Caco-2 (cell line): ENCODE measurements at regions not wholly inside any gene's neighbourhood (a gene's known extent, or its start where the extent isn't known, plus 50 kb on each side); places are given as distances from the start of the nearest gene placed in this dataset.

Source experiments
- BruUV-seq: library from RNA; stranded (reverse); fragments of 400-500 nt; replicated peaks from 2 replicates; lab custom pipeline; 2021; lab: Mats Ljungman, UMichigan
- CTCF ChIA-PET: fragments of 300-600 bp; sonication (Branson Sonifier 250); formaldehyde crosslinking; loops from one replicate; lab custom pipeline; 2022; ENCODE audit warnings: antibody characterized with exemption; lab: Charles Lee
- POLR2A ChIA-PET: fragments of 300-600 bp; sonication (Branson Sonifier 250); formaldehyde crosslinking; loops from one replicate; lab custom pipeline; 2022; ENCODE audit warnings: antibody characterized with exemption; lab: Charles Lee
- DNase-seq, 2 experiments: peaks; one replicate each; pipeline versions ENCODE4 v3.0.0 to v3.0.0-alpha.2; 2020 to 2022
- H3K27me3 ChIP-seq: replicated peaks from 2 replicates; pipeline ENCODE4 v1.6.0; 2011; ENCODE audit warnings: low read length; ENCODE audit not compliant: control insufficient read depth, insufficient read depth
- H3K36me3 ChIP-seq: 2 replicates; pipeline ENCODE4 v1.5.1; 2011; ENCODE audit warnings: low read length; ENCODE audit not compliant: control insufficient read depth, insufficient read depth
- H3K4me1 ChIP-seq: fragments of 250-450 bp; sonication (Bioruptor Pico); 2 replicates; pipeline ENCODE4 v1.5.1; 2020; ENCODE audit warnings: mild to moderate bottlenecking
- H3K4me3 ChIP-seq: 2 replicates; pipeline ENCODE4 v1.5.1; 2011; ENCODE audit warnings: low read depth, mild to moderate bottlenecking, control low read depth, low read length
- H3K9me3 ChIP-seq: fragments of 250-450 bp; sonication (Bioruptor Pico); 2 replicates; pipeline ENCODE4 v1.5.1; 2020; ENCODE audit warnings: mild to moderate bottlenecking, moderate library complexity
- H3K27ac Mint-ChIP-seq: one replicate; pipeline ENCODE4 v1.8.0; 2022; ENCODE audit warnings: mixed read lengths; ENCODE audit not compliant: unreplicated experiment
- H3K27me3 Mint-ChIP-seq: one replicate; pipeline ENCODE4 v1.8.0; 2022; ENCODE audit warnings: mixed read lengths; ENCODE audit not compliant: insufficient read depth, unreplicated experiment
- H3K36me3 Mint-ChIP-seq: one replicate; pipeline ENCODE4 v1.8.0; 2022; ENCODE audit warnings: mild to moderate bottlenecking, mixed read lengths; ENCODE audit not compliant: insufficient read depth, unreplicated experiment
- H3K4me1 Mint-ChIP-seq: one replicate; pipeline ENCODE4 v1.8.0; 2022; ENCODE audit warnings: low read depth, mixed read lengths; ENCODE audit not compliant: unreplicated experiment
- H3K4me3 Mint-ChIP-seq: one replicate; pipeline ENCODE4 v1.8.0; 2022; ENCODE audit warnings: mild to moderate bottlenecking, moderate library complexity, mixed read lengths; ENCODE audit not compliant: unreplicated experiment
- H3K9me3 Mint-ChIP-seq: one replicate; pipeline ENCODE4 v1.8.0; 2022; ENCODE audit warnings: mixed read lengths; ENCODE audit not compliant: unreplicated experiment
- intact Hi-C: fragments of 100-400 bp; cut with micrococcal nuclease; formaldehyde crosslinking; loops from one replicate; pipeline ENCODE4 v1.10.0; 2022; ENCODE audit not compliant: unreplicated experiment
- TF ChIP-seq, protein P1 (sequence below), 2 experiments: fragments of 200-600 bp in 1 of 2; IDR thresholded peaks; 1 replicate in 1 of 2; 2 replicates in 1 of 2; pipeline versions ENCODE4 v1.5.1 to v1.8.0; 2011 to 2022; ENCODE audit warnings: antibody characterized with exemption in 1 of 2, control low read depth in 1 of 2, inconsistent platforms in 1 of 2, low read depth in 1 of 2, low read length in 1 of 2, mild to moderate bottlenecking in 1 of 2, moderate library complexity in 1 of 2; ENCODE audit not compliant: insufficient read depth in 1 of 2, severe bottlenecking in 1 of 2, unreplicated experiment in 1 of 2

DNA sequence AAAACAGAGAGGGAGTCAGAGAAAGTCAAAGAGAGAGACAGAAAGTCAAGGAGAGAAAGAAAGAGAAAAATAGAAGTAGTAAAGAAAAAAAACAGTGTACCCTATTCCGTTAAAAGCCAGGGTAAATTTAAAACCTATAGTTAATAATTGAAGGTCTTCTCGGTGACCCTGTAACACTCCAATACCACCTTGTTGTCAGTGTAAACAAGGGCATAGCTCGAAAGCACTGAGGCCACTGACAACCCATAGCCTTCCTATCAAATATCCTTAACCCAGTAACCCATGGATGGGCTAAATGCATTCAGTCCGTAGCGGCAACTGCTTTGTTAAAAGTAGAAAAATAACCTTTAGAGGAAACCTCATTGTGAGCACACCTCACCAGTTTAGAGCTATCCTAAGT is 100.4 kb downstream of the ZNF467 start:
- no peaks in the 10 kb centered on the region for H3K9me3 Mint-ChIP-seq
- Histone ChIP-seq H3K27me3 (no peaks in the 10 kb centered on the region; the same call in 1 of the 2 replicates), H3K9me3 (no peaks in the 10 kb centered on the region), H3K4me1 (no peaks in the 10 kb centered on the region), H3K4me3 (no peak overlapping the region), H3K36me3 (no peaks in the 10 kb centered on the region)
- TF ChIP-seq, protein P1, sequence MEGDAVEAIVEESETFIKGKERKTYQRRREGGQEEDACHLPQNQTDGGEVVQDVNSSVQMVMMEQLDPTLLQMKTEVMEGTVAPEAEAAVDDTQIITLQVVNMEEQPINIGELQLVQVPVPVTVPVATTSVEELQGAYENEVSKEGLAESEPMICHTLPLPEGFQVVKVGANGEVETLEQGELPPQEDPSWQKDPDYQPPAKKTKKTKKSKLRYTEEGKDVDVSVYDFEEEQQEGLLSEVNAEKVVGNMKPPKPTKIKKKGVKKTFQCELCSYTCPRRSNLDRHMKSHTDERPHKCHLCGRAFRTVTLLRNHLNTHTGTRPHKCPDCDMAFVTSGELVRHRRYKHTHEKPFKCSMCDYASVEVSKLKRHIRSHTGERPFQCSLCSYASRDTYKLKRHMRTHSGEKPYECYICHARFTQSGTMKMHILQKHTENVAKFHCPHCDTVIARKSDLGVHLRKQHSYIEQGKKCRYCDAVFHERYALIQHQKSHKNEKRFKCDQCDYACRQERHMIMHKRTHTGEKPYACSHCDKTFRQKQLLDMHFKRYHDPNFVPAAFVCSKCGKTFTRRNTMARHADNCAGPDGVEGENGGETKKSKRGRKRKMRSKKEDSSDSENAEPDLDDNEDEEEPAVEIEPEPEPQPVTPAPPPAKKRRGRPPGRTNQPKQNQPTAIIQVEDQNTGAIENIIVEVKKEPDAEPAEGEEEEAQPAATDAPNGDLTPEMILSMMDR (IDR thresholded peaks at IDR 0.05; ENCODE audit: insufficient read depth in 1 of 2, low read depth in 1 of 2, low read length in 1 of 2, severe bottlenecking in 1 of 2, unreplicated experiment in 1 of 2) = no peak
- ChIA-PET CTCF (no interaction called here), POLR2A (no interaction called here)
- H3K4me3 Mint-ChIP-seq = no peak overlapping the region
- no peaks in the 10 kb centered on the region for H3K4me1 Mint-ChIP-seq
- no peaks in the 10 kb centered on the region for H3K36me3 Mint-ChIP-seq
- peaks cover 14% of the 10 kb centered on the region for H3K27me3 Mint-ChIP-seq
- intact Hi-C loops = no loop called here
- BruUV-seq = no TSS peak
- H3K27ac Mint-ChIP-seq = no peak overlapping the region
- DNase-seq = no peak

DNA sequence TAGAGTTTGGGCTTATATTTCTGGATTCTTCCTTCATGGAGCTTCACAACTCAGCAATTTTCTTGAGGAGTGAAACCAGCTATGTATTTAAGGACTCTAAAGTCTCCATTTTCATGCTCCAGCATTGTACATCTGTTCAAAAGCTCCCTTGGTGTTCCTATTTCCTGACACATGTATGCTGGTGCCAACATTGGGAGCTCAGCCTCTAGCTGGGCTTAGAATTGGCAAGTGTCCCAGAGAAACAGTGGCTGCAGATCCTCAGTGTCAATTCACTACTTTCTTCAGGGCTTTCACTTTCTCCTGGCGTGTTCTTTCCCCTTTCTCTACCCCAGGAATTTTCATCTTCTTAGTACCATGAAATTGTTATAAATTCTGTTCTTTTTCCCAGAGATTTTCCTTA is 103.1 kb downstream of the ZNF467 start:
- Mint-ChIP-seq H3K36me3 (no peaks in the 10 kb centered on the region), H3K9me3 (no peaks in the 10 kb centered on the region), H3K27me3 (peaks cover 19% of the 10 kb centered on the region), H3K27ac (no peak overlapping the region), H3K4me3 (no peak overlapping the region), H3K4me1 (no peaks in the 10 kb centered on the region)
- Histone ChIP-seq H3K27me3 (no peaks in the 10 kb centered on the region; the same call in 1 of the 2 replicates), H3K4me3 (no peak overlapping the region), H3K36me3 (no peaks in the 10 kb centered on the region), H3K9me3 (no peaks in the 10 kb centered on the region), H3K4me1 (no peaks in the 10 kb centered on the region)
- no peak for DNase-seq
- BruUV-seq = no TSS peak
- intact Hi-C loops = no loop called here
- TF ChIP-seq, protein P1 (IDR thresholded peaks at IDR 0.05; ENCODE audit: insufficient read depth in 1 of 2, low read depth in 1 of 2, low read length in 1 of 2, severe bottlenecking in 1 of 2, unreplicated experiment in 1 of 2) = no peak
- CTCF ChIA-PET = interaction anchor here (1.4 kb wide), 1 partner anchor 72 kb away, joined by 4 read pairs; no protein-coding TSS in a partner anchor
- POLR2A ChIA-PET = no interaction called here

- DNase-seq = no peak
- Mint-ChIP-seq H3K4me3 (no peak overlapping the region), H3K27ac (no peak overlapping the region), H3K4me1 (no peaks in the 10 kb centered on the region), H3K36me3 (no peaks in the 10 kb centered on the region), H3K9me3 (no peaks in the 10 kb centered on the region), H3K27me3 (peaks cover 17% of the 10 kb centered on the region)
- H3K4me1 ChIP-seq = no peaks in the 10 kb centered on the region
- H3K9me3 ChIP-seq = no peaks in the 10 kb centered on the region
- H3K4me3 ChIP-seq = no peak overlapping the region
- TF ChIP-seq, protein P1 (IDR thresholded peaks at IDR 0.05; ENCODE audit: insufficient read depth in 1 of 2, low read depth in 1 of 2, low read length in 1 of 2, severe bottlenecking in 1 of 2, unreplicated experiment in 1 of 2) = no peak
- intact Hi-C loops = loop anchor here (1.0 kb wide), 1 partner anchor 73 kb away; no protein-coding TSS in a partner anchor
- no peaks in the 10 kb centered on the region; the same call in 1 of the 2 replicates for H3K27me3 ChIP-seq
- ChIA-PET CTCF (no interaction called here), POLR2A (no interaction called here)
- H3K36me3 ChIP-seq = no peaks in the 10 kb centered on the region
- BruUV-seq = no TSS peak
These were observed 104.1 kb downstream of the ZNF467 start for GRCh38 chr7:149669121-149669818.
